Mucosa of descending colon (tissue), 3 donors: ENCODE measurements at regions not wholly inside any gene's neighbourhood (a gene's known extent, or its start where the extent isn't known, plus 50 kb on each side); places are given as distances from the start of the nearest gene placed in this dataset.

Source experiments
- ATAC-seq: fragments of 200-7000 bp; cut with Tn5 transposase; one replicate; pipeline ENCODE4 v1.9.1; 2020; ENCODE audit warnings: mild to moderate bottlenecking, moderate library complexity
- DNase-seq, 3 donors: peaks; one replicate each; pipeline ENCODE4 v3.0.0-alpha.2; 2020
- H3K36me3 ChIP-seq: fragments of 200-600 bp; one replicate; pipeline ENCODE4 v1.8.0; 2021; ENCODE audit warnings: low read depth, mild to moderate bottlenecking
- H3K4me1 ChIP-seq: fragments of 200-600 bp; one replicate; pipeline ENCODE4 v1.8.0; 2021; ENCODE audit warnings: low read depth, mild to moderate bottlenecking
- H3K4me3 ChIP-seq: fragments of 200-600 bp; one replicate; pipeline ENCODE4 v1.8.0; 2021; ENCODE audit warnings: mild to moderate bottlenecking
- H3K9me3 ChIP-seq: fragments of 200-600 bp; one replicate; pipeline ENCODE4 v1.8.0; 2021; ENCODE audit warnings: mild to moderate bottlenecking
- CTCF ChIP-seq: fragments of 200-600 bp; IDR thresholded peaks from one replicate; pipeline ENCODE4 v1.8.0; 2022; ENCODE audit warnings: antibody characterized with exemption, mild to moderate bottlenecking
- intact Hi-C, 2 donors: fragments of 100-400 bp; cut with DNase I in 1 of 2; cut with micrococcal nuclease in 1 of 2; formaldehyde crosslinking; loops; one replicate each; pipeline versions ENCODE4 v1.11.0 to v1.11.1; 2022; cut with DNase I, micrococcal nuclease
- donor health status: DM: no; HTN: no; CAD: no; lungs with moderate emphysema.
- donor health status: DM: no; HTN: no; CAD: no.
- donor health status: DM: no; HTN: yes; CAD: no.

GRCh38 chr2:199163613-199164458, 293.9 kb downstream of the SATB2 start:
- H3K4me3 ChIP-seq = no peak overlapping the region
- ATAC-seq (no peak), DNase-seq (no peak)
- intact Hi-C loops = no loop called here
- TF ChIP-seq CTCF = no peak
- H3K4me1 ChIP-seq = no peaks in the 10 kb centered on the region
- no peaks in the 10 kb centered on the region for H3K9me3 ChIP-seq
- no peaks in the 10 kb centered on the region for H3K36me3 ChIP-seq

- no peaks in the 10 kb centered on the region for H3K9me3 ChIP-seq
- no peaks in the 10 kb centered on the region for H3K36me3 ChIP-seq
- ATAC-seq (no peak), DNase-seq (no peak)
- H3K4me3 ChIP-seq = no peak overlapping the region
- H3K4me1 ChIP-seq = no peaks in the 10 kb centered on the region
- TF ChIP-seq CTCF = no peak
- intact Hi-C loops = no loop called here
Measured at GRCh38 chr2:199160677-199161465, 296.9 kb downstream of the SATB2 start.

GRCh38 chr2:199160081-199160480, 297.7 kb downstream of the SATB2 start:
- no peak for DNase-seq
- intact Hi-C loops = no loop called here
- no peaks in the 10 kb centered on the region for H3K9me3 ChIP-seq
- H3K36me3 ChIP-seq = no peaks in the 10 kb centered on the region
- no peak for ATAC-seq
- H3K4me1 ChIP-seq = no peaks in the 10 kb centered on the region
- TF ChIP-seq CTCF = no peak
- no peak overlapping the region for H3K4me3 ChIP-seq

- Histone ChIP-seq H3K9me3 (no peaks in the 10 kb centered on the region), H3K4me3 (no peak overlapping the region), H3K36me3 (no peaks in the 10 kb centered on the region), H3K4me1 (no peaks in the 10 kb centered on the region)
- no peak for TF ChIP-seq CTCF
- ATAC-seq (no peak), DNase-seq (no peak)
- intact Hi-C loops = no loop called here
Measured at GRCh38 chr2:199148076-199148845, 309.5 kb downstream of the SATB2 start.

GRCh38 chr2:199147216-199147615, 310.5 kb downstream of the SATB2 start:
- ATAC-seq (no peak), DNase-seq (no peak)
- no peak for TF ChIP-seq CTCF
- H3K4me3 ChIP-seq = no peak overlapping the region
- intact Hi-C loops = no loop called here
- no peaks in the 10 kb centered on the region for H3K36me3 ChIP-seq
- H3K4me1 ChIP-seq = no peaks in the 10 kb centered on the region
- no peaks in the 10 kb centered on the region for H3K9me3 ChIP-seq
